ENCODE measurements at regions not wholly inside any gene's neighbourhood (a gene's known extent, or its start where the extent isn't known, plus 50 kb on each side); places are given as distances from the start of the nearest gene placed in this dataset.
A peak's percentile ranks its signal among the peaks of the same experiment; 100 is the strongest.

DNA sequence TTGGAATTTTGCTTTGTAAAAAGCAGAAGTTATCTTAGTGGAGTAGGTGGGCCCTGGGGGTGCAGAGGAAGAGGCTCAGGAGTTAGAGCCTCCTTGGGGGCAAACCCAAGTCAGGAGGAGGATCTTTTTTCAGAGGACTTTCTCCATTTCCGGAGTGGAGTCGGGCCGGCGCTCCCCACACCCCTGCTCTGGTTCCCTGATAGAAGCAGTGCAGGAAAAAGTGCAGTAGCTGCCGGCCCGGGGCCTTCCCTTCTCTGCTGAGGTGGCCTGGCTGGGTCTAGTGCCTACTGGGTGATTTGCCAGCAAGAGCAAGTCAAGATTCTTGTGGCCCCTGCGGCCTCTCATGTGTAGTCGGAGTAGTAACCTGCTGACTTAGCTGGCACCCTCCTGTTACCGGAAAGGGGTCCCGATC, 124.2 kb upstream of the HS6ST1 start:
- DNase-seq (ENCODE audit: low spot score), result peak; percentile 35
- H3K9ac ChIP-seq (ENCODE audit: low read depth in 1 of 2, low read length in 2 of 2), result no peak overlapping the region

DNA sequence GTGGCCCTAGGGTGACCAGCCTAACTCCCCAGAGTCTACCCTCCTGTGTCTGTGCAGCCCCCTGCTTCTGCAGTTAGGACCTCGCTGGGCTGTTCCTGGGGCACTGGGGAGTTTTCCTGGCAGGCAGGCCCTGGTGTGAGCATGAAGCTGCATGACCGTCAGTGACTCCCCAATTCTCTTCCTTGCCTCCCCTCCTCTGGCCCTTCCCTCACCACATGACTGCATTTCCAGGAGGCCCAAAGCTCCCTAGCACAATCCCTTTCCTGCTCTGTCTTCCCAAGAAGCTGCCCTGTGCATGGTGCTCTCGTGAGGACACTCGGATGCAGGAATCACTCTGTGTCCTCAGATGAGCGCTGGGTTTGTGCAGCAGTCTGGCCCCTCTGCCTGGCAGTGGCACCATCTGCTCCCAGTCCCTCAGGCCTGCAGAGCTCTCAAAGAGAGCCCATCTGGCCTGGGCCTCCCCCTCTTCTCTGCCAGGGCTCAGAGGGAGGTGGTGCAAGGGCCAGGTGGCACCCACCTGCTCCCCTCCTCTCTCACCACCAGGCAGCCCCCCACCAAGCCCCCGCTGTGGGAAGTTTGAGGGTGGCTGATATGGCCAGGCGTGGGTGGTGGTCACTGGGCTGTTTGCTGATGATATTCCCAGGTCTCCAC, 125.6 kb upstream of the HS6ST1 start:
- WGBS, result 89% methylated on average over 7 of the region's 7 CpGs
- Histone ChIP-seq H3K4me1 (ENCODE audit: control insufficient read depth in 4 of 4, insufficient read depth in 4 of 4, low read length in 3 of 4) (peaks cover 5 to 13% (median 8%) of the 10 kb centered on the region in 4 donors), H3K9me3 (ENCODE audit: control insufficient read depth in 4 of 4, low read length in 3 of 4) (no peaks in the 10 kb centered on the region), H3K4me3 (ENCODE audit: low read depth in 1 of 3, low read length in 3 of 3) (no peak overlapping the region), H3K9ac (ENCODE audit: low read depth in 1 of 2, low read length in 2 of 2) (no peak overlapping the region), H3K27ac (ENCODE audit: low read depth in 1 of 2, low read length in 2 of 2) (no peak overlapping the region), H3K36me3 (ENCODE audit: control insufficient read depth in 4 of 4, insufficient read depth in 3 of 4, low read depth in 1 of 4, low read length in 3 of 4) (no peaks in the 10 kb centered on the region), H3K27me3 (ENCODE audit: control insufficient read depth in 4 of 4, insufficient read depth in 4 of 4, low read length in 3 of 4) (no peaks in the 10 kb centered on the region)
- DNase-seq (ENCODE audit: low spot score), result peak; percentile 27
- TF ChIP-seq FOXA1 (IDR thresholded peaks at IDR 0.05) (no peak), RXRA (IDR thresholded peaks at IDR 0.05) (no peak), YY1 (IDR thresholded peaks at IDR 0.05) (no peak), FOXA2 (IDR thresholded peaks at IDR 0.05) (no peak), HNF4G (IDR thresholded peaks at IDR 0.05) (no peak), GABPA (IDR thresholded peaks at IDR 0.05 in 1 of 2, conservative IDR thresholded peaks at IDR 0.05 in 1 of 2) (no peak), EGR1 (IDR thresholded peaks at IDR 0.05; ENCODE audit: low read depth in 2 of 2) (no peak), NR2F2 (IDR thresholded peaks at IDR 0.05) (no peak), RAD21 (IDR thresholded peaks at IDR 0.05) (no peak)
- TF ChIP-seq, protein P1, sequence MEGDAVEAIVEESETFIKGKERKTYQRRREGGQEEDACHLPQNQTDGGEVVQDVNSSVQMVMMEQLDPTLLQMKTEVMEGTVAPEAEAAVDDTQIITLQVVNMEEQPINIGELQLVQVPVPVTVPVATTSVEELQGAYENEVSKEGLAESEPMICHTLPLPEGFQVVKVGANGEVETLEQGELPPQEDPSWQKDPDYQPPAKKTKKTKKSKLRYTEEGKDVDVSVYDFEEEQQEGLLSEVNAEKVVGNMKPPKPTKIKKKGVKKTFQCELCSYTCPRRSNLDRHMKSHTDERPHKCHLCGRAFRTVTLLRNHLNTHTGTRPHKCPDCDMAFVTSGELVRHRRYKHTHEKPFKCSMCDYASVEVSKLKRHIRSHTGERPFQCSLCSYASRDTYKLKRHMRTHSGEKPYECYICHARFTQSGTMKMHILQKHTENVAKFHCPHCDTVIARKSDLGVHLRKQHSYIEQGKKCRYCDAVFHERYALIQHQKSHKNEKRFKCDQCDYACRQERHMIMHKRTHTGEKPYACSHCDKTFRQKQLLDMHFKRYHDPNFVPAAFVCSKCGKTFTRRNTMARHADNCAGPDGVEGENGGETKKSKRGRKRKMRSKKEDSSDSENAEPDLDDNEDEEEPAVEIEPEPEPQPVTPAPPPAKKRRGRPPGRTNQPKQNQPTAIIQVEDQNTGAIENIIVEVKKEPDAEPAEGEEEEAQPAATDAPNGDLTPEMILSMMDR (IDR thresholded peaks at IDR 0.05; ENCODE audit: low read depth, low read length, missing input control), result no peak
- TF ChIP-seq, protein P2, sequence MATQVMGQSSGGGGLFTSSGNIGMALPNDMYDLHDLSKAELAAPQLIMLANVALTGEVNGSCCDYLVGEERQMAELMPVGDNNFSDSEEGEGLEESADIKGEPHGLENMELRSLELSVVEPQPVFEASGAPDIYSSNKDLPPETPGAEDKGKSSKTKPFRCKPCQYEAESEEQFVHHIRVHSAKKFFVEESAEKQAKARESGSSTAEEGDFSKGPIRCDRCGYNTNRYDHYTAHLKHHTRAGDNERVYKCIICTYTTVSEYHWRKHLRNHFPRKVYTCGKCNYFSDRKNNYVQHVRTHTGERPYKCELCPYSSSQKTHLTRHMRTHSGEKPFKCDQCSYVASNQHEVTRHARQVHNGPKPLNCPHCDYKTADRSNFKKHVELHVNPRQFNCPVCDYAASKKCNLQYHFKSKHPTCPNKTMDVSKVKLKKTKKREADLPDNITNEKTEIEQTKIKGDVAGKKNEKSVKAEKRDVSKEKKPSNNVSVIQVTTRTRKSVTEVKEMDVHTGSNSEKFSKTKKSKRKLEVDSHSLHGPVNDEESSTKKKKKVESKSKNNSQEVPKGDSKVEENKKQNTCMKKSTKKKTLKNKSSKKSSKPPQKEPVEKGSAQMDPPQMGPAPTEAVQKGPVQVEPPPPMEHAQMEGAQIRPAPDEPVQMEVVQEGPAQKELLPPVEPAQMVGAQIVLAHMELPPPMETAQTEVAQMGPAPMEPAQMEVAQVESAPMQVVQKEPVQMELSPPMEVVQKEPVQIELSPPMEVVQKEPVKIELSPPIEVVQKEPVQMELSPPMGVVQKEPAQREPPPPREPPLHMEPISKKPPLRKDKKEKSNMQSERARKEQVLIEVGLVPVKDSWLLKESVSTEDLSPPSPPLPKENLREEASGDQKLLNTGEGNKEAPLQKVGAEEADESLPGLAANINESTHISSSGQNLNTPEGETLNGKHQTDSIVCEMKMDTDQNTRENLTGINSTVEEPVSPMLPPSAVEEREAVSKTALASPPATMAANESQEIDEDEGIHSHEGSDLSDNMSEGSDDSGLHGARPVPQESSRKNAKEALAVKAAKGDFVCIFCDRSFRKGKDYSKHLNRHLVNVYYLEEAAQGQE (IDR thresholded peaks at IDR 0.05), result no peak

More for the DNA sequence above, 124.2 kb upstream of the HS6ST1 start:
- Histone ChIP-seq H3K27me3 (ENCODE audit: control insufficient read depth in 4 of 4, insufficient read depth in 4 of 4, low read length in 3 of 4) (no peaks in the 10 kb centered on the region), H3K36me3 (ENCODE audit: control insufficient read depth in 4 of 4, insufficient read depth in 3 of 4, low read depth in 1 of 4, low read length in 3 of 4) (no peaks in the 10 kb centered on the region), H3K4me3 (ENCODE audit: low read depth in 1 of 3, low read length in 3 of 3) (no peak overlapping the region), H3K9me3 (ENCODE audit: control insufficient read depth in 4 of 4, low read length in 3 of 4) (no peaks in the 10 kb centered on the region), H3K4me1 (ENCODE audit: control insufficient read depth in 4 of 4, insufficient read depth in 4 of 4, low read length in 3 of 4) (peaks cover 5 to 13% (median 8%) of the 10 kb centered on the region in 4 donors), H3K27ac (ENCODE audit: low read depth in 1 of 2, low read length in 2 of 2) (peak overlapping the region in 1 of 2 donors; percentile 33)
- no peak for TF ChIP-seq JUND (IDR thresholded peaks at IDR 0.05)
- no peak for TF ChIP-seq TAF1 (conservative IDR thresholded peaks at IDR 0.05)
- TF ChIP-seq HNF4G (IDR thresholded peaks at IDR 0.05), result no peak
- TF ChIP-seq, protein P2 (IDR thresholded peaks at IDR 0.05), result no peak
- TF ChIP-seq HNF4A (conservative IDR thresholded peaks at IDR 0.05), result no peak
- no peak for TF ChIP-seq SP1 (IDR thresholded peaks at IDR 0.05)
- TF ChIP-seq FOXA1 (IDR thresholded peaks at IDR 0.05), result no peak
- no peak for TF ChIP-seq EGR1 (IDR thresholded peaks at IDR 0.05; ENCODE audit: low read depth in 2 of 2)
- TF ChIP-seq, protein P3, sequence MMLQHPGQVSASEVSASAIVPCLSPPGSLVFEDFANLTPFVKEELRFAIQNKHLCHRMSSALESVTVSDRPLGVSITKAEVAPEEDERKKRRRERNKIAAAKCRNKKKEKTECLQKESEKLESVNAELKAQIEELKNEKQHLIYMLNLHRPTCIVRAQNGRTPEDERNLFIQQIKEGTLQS (IDR thresholded peaks at IDR 0.05), result no peak
- TF ChIP-seq RAD21 (IDR thresholded peaks at IDR 0.05), result no peak
- WGBS, result 69% methylated on average over 10 of the region's 10 CpGs

Data from liver (tissue), 8 donors.